GM19023 (cell line): ENCODE measurements at regions not wholly inside any gene's neighbourhood (a gene's known extent, or its start where the extent isn't known, plus 50 kb on each side); places are given as distances from the start of the nearest gene placed in this dataset.

Experiments
- ATAC-seq: cut with Tn5 transposase; IDR thresholded peaks from one replicate; pipeline ENCODE4 v1.9.1; 2021; ENCODE audit warnings: mild to moderate bottlenecking, moderate library complexity; ENCODE audit not compliant: unreplicated experiment

DNA sequence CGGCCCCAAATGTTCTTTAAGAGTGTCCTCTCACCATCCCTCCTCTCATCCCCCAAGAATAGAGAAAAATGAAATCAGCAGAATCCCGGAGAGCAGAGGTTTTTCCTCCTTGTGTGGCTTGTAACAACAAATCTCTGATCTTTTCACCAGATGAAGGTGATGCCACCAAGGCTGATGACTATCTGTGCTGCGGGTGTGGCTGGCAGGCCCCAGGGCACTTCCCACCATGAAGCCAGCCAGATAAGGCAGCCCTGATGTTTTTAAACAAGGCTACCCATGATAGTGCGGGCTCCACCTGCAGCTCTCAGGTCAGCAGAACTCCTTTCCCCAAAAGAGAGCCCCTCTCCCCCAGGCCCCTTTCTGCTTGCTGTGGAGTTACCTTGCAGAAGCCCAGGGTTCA, 58.0 kb upstream of the PARP11 start:
- no peak for ATAC-seq

DNA sequence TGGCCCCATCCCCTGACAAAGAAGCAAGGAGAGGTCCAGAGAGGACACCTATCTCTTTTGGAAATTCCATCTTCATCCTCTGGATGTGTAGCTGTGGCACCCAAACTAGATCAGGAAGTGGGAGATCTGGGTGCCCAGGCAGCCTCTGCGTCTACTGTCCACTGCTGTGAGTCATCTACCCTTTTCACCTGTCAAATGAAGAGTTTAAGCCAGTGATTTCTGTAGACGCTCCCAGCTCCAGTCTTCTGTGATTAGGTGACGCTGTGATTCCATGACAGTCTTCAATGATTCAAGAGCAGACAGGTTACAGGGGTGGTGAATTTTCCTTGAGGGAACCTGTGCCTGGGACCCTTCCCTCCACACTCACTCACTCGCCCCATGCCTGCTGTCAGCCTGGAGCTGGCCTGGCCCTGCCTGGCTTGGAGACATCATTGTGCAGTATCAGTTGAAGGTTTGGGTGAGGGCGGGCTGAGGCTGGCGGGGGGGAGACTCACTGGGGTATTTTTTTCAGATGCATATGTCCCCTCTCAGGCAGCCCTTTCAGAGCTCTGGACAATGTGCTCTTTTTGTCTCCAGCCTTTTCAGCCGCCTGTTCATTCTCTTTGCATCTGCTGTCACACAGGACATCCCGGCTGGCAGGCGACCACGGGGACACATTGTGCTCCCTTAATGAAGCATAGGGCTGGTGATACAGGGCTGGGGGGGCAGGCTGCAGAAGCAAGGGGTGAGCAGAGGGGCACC, 56.8 kb upstream of the PARP11 start:
- ATAC-seq: no peak

DNA sequence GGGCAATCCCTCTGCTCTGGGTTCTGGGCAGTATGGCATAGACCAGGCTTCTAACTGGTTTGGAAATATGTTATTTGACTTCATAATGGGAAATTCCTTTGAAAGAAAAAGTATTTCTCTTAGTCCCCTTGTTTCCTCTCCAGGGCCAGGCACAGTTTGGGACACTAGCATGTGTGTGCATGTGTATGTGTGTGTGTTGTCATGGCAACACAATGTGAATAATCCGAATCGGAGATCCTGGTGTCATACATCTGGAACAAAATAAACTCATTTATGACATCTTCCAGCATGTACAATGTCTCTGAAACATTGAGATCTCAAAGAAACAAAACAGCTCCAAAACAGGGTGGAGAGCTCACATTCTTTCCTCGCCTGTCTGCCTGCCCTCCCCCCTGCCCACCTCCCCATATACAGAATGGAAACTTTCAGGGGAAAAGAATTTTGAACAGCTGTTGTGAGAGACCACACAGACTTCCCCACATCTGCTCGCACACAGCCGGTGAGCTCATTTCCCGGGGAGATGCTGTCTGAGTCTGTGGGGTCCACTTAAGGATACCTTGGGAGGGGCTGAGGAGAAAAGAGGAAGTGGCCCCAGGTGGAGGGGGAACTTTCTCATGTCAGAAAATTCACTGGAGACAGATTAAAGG, 55.5 kb upstream of the PARP11 start:
- ATAC-seq: no peak

DNA sequence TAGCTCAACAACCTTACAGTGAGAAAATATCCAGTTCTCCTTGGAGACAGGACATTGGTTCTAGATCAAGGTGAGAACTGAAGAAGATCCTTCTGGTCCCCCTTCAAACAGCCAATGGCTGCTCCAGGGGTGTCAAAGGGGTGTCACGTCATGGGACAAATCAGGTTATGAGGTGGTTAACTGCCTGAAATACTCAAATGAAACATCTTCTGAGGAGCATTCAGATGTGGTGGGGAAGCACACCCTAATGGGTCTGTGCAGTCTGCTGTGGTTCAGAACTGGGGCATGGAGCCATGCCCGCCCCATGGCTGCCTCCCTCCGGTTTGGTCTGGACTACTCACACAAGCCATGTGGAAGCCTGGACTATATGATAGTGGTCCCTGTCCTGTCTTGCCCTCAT, 52.4 kb upstream of the PARP11 start:
- ATAC-seq: no peak

DNA sequence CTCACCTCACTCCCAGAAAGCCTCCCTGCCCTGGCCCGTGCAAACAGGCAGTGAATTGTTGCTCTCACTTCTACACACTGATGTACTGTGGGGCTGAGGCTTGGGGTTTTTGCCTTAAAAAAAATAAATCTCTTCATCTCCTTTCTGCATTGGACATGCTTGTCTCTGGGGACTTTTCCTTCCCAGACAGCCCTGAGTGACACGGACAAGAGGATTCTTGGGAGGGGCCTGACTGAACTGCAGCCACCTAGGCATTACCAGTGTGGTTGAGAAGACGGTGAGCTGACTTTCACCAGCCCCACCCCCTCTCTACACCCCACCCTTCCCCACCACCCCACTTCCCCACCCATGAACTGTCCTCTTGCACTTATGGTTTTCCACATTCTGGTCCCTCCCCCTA, 51.6 kb upstream of the PARP11 start:
- ATAC-seq: no peak

DNA sequence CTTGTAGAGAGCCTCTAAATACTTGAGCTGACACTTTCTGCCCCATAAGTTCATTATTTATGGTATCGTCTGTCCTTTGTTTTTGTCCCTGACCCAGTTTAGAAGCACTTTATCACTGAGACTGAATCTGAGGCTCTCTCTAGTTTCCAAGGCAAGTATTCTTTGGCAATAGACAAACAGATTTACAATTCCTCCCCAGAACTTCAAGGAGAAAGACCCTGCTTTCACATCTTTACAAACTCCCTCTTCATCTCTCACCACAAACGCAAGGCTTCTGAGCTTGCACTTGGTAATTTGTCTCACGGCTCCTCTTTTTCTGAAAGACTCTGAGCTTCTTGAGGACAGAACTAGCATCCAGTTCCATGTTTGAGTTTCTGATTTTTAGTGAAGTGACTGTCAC, 49.8 kb upstream of the PARP11 start:
- no peak for ATAC-seq
